Ishikawa (cell line): ENCODE measurements at regions not wholly inside any gene's neighbourhood (a gene's known extent, or its start where the extent isn't known, plus 50 kb on each side); places are given as distances from the start of the nearest gene placed in this dataset.

ENCODE experiments used
- CEBPB ChIP-seq: IDR thresholded peaks from 2 replicates; pipeline ENCODE4 v1.6.1; 2012
- CREB1 ChIP-seq: IDR thresholded peaks from 2 replicates; pipeline ENCODE4 v1.6.1; 2012; ENCODE audit warnings: low read depth
- EGR1 ChIP-seq: IDR thresholded peaks from 2 replicates; pipeline ENCODE4 v1.6.1; 2012
- EP300 ChIP-seq: IDR thresholded peaks from 2 replicates; pipeline ENCODE4 v1.6.1; 2012; ENCODE audit warnings: borderline replicate concordance
- FOXM1 ChIP-seq: IDR thresholded peaks from 2 replicates; pipeline ENCODE4 v1.6.1; 2012; ENCODE audit warnings: low read depth, borderline replicate concordance
- MAX ChIP-seq: IDR thresholded peaks from 2 replicates; pipeline ENCODE4 v1.6.1; 2012
- NFIC ChIP-seq: IDR thresholded peaks from 2 replicates; pipeline ENCODE4 v1.6.1; 2012
- RAD21 ChIP-seq: IDR thresholded peaks from 2 replicates; pipeline ENCODE4 v1.6.1; 2012; ENCODE audit warnings: low read depth
- TAF1 ChIP-seq: IDR thresholded peaks from 2 replicates; pipeline ENCODE4 v1.6.1; 2012; ENCODE audit warnings: low read depth, mild to moderate bottlenecking
- TCF12 ChIP-seq: IDR thresholded peaks from 2 replicates; pipeline ENCODE4 v1.6.1; 2012; ENCODE audit warnings: low read depth
- TEAD4 ChIP-seq: IDR thresholded peaks from 2 replicates; pipeline ENCODE4 v1.6.1; 2012
- YY1 ChIP-seq: IDR thresholded peaks from 2 replicates; pipeline ENCODE4 v1.6.1; 2012; ENCODE audit warnings: low read depth
- ZBTB7A ChIP-seq: IDR thresholded peaks from 2 replicates; pipeline ENCODE4 v1.6.1; 2012; ENCODE audit warnings: low read depth
- TF ChIP-seq, protein P1 (sequence below): IDR thresholded peaks from 2 replicates; pipeline ENCODE4 v1.6.1; 2012; ENCODE audit warnings: low read depth, mild to moderate bottlenecking
- TF ChIP-seq, protein P2 (sequence below): IDR thresholded peaks from 2 replicates; pipeline ENCODE4 v1.6.1; 2012

GRCh38 chr12:91894911-91895310 lies 250.7 kb downstream of the BTG1 start:
- no peak for TF ChIP-seq EP300
- no peak for TF ChIP-seq MAX

- TF ChIP-seq CEBPB: no peak
- TF ChIP-seq YY1: no peak
- no peak for TF ChIP-seq NFIC
- TF ChIP-seq ZBTB7A: no peak
- TF ChIP-seq MAX: no peak
- TF ChIP-seq EP300: no peak
- TF ChIP-seq, protein P1, sequence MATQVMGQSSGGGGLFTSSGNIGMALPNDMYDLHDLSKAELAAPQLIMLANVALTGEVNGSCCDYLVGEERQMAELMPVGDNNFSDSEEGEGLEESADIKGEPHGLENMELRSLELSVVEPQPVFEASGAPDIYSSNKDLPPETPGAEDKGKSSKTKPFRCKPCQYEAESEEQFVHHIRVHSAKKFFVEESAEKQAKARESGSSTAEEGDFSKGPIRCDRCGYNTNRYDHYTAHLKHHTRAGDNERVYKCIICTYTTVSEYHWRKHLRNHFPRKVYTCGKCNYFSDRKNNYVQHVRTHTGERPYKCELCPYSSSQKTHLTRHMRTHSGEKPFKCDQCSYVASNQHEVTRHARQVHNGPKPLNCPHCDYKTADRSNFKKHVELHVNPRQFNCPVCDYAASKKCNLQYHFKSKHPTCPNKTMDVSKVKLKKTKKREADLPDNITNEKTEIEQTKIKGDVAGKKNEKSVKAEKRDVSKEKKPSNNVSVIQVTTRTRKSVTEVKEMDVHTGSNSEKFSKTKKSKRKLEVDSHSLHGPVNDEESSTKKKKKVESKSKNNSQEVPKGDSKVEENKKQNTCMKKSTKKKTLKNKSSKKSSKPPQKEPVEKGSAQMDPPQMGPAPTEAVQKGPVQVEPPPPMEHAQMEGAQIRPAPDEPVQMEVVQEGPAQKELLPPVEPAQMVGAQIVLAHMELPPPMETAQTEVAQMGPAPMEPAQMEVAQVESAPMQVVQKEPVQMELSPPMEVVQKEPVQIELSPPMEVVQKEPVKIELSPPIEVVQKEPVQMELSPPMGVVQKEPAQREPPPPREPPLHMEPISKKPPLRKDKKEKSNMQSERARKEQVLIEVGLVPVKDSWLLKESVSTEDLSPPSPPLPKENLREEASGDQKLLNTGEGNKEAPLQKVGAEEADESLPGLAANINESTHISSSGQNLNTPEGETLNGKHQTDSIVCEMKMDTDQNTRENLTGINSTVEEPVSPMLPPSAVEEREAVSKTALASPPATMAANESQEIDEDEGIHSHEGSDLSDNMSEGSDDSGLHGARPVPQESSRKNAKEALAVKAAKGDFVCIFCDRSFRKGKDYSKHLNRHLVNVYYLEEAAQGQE: no peak
- TF ChIP-seq TEAD4: no peak
- no peak for TF ChIP-seq FOXM1
- TF ChIP-seq EGR1: no peak
- TF ChIP-seq RAD21: no peak
- TF ChIP-seq, protein P2, sequence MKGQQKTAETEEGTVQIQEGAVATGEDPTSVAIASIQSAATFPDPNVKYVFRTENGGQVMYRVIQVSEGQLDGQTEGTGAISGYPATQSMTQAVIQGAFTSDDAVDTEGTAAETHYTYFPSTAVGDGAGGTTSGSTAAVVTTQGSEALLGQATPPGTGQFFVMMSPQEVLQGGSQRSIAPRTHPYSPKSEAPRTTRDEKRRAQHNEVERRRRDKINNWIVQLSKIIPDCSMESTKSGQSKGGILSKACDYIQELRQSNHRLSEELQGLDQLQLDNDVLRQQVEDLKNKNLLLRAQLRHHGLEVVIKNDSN: no peak
- no peak for TF ChIP-seq CREB1
- TF ChIP-seq TCF12: no peak
- no peak for TF ChIP-seq TAF1
Measured at GRCh38 chr12:91893476-91893875, 252.2 kb downstream of the BTG1 start.

GRCh38 chr12:91892081-91892855 lies 253.4 kb downstream of the BTG1 start:
- no peak for TF ChIP-seq CEBPB
- no peak for TF ChIP-seq ZBTB7A
- TF ChIP-seq MAX: no peak
- no peak for TF ChIP-seq CREB1
- TF ChIP-seq FOXM1: no peak
- no peak for TF ChIP-seq YY1
- no peak for TF ChIP-seq NFIC
- TF ChIP-seq TEAD4: no peak
- TF ChIP-seq RAD21: no peak

GRCh38 chr12:91890742-91891141 lies 254.9 kb downstream of the BTG1 start:
- TF ChIP-seq, protein P2: no peak
- no peak for TF ChIP-seq ZBTB7A
- TF ChIP-seq, protein P1: no peak
- no peak for TF ChIP-seq YY1
- TF ChIP-seq TCF12: no peak
- TF ChIP-seq NFIC: no peak
- TF ChIP-seq TAF1: no peak
- TF ChIP-seq EGR1: no peak
- no peak for TF ChIP-seq EP300
- TF ChIP-seq FOXM1: no peak
- TF ChIP-seq RAD21: no peak
- TF ChIP-seq CEBPB: no peak
- no peak for TF ChIP-seq MAX
- no peak for TF ChIP-seq TEAD4
- TF ChIP-seq CREB1: no peak

- no peak for TF ChIP-seq ZBTB7A
- TF ChIP-seq RAD21: no peak
- TF ChIP-seq NFIC: no peak
- TF ChIP-seq YY1: no peak
- TF ChIP-seq TAF1: no peak
- no peak for TF ChIP-seq EGR1
- TF ChIP-seq EP300: no peak
- TF ChIP-seq MAX: no peak
- no peak for TF ChIP-seq FOXM1
- TF ChIP-seq, protein P1: no peak
Measured at GRCh38 chr12:91889910-91890309, 255.7 kb downstream of the BTG1 start.
